ENCODE measurements at regions not wholly inside any gene's neighbourhood (a gene's known extent, or its start where the extent isn't known, plus 50 kb on each side); places are given as distances from the start of the nearest gene placed in this dataset.
A peak's percentile ranks its signal among the peaks of the same experiment; 100 is the strongest.

DNA sequence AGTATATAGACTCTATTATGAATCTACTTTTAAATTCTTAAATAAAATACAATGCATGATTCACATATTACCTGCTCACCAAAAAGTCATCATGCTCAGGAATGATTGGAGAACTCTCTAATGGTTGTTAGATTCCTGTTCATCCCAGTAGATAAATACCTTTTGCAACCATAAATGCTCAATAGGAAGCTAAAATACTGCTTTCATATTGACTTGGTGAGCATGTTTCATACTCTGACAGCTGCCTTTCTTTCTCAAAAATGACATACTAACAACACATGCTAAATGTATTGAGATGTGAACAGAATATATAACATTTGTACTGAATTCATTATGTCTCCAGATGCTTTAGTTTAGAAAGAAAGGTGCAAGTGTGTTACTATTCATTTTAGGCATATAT, 79.6 kb upstream of the SLCO6A1 start:
- TF ChIP-seq TEAD1 (CRISPR knock-in tag; IDR thresholded peaks at IDR 0.05) (no peak), TP53 (CRISPR knock-in tag; IDR thresholded peaks at IDR 0.05) (no peak), ATF6 (CRISPR knock-in tag; IDR thresholded peaks at IDR 0.05) (no peak)
- no peaks in the 10 kb centered on the region for H3K9me3 Mint-ChIP-seq
- no peak overlapping the region for H3K27ac Mint-ChIP-seq
- H3K4me1 Mint-ChIP-seq = no peaks in the 10 kb centered on the region
- no peaks in the 10 kb centered on the region for H3K36me3 Mint-ChIP-seq
- H3K27me3 Mint-ChIP-seq (ENCODE audit: low read depth) = no peaks in the 10 kb centered on the region
- H3K4me3 Mint-ChIP-seq = no peak overlapping the region
- no peak for DNase-seq (ENCODE audit: low spot score)
- ATAC-seq = no peak
- CTCF ChIA-PET = no interaction called here
- POLR2A ChIA-PET = no interaction called here

DNA sequence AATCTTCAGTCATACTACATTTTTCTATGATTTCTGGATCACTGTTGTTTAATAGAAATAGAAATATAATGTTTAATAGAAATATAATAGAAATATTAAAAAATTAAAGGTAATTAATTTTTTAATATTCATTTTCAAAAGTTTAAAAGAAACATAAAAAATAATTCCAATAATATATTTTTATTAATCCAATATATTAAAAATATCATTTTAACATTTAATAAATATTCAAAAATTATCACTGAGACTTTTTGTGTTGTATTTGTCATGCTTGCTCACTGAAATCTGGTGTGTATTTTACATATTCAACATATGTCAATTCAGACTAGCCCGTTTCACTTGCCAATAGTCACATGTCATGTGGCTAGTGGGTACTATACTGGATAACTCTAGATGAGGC, 80.6 kb upstream of the SLCO6A1 start:
- no peak for DNase-seq (ENCODE audit: low spot score)
- POLR2A ChIA-PET = no interaction called here
- H3K9me3 Mint-ChIP-seq = no peaks in the 10 kb centered on the region
- H3K27ac Mint-ChIP-seq = no peak overlapping the region
- CTCF ChIA-PET = no interaction called here
- peaks cover 5% of the 10 kb centered on the region for H3K4me1 Mint-ChIP-seq
- ATAC-seq = no peak
- no peaks in the 10 kb centered on the region for H3K36me3 Mint-ChIP-seq
- H3K4me3 Mint-ChIP-seq = no peak overlapping the region
- no peaks in the 10 kb centered on the region for H3K27me3 Mint-ChIP-seq (ENCODE audit: low read depth)
- peak; percentile 95 for TF ChIP-seq HMGA2 (CRISPR knock-in tag; IDR thresholded peaks at IDR 0.05)
- TF ChIP-seq PRDM15 (CRISPR knock-in tag; IDR thresholded peaks at IDR 0.05) = no peak

GRCh38 chr5:102581011-102581410, 82.2 kb upstream of the SLCO6A1 start:
- H3K36me3 Mint-ChIP-seq = no peaks in the 10 kb centered on the region
- no peak overlapping the region for H3K4me3 Mint-ChIP-seq
- H3K27me3 Mint-ChIP-seq (ENCODE audit: low read depth) = no peaks in the 10 kb centered on the region
- POLR2A ChIA-PET = no interaction called here
- no peaks in the 10 kb centered on the region for H3K9me3 Mint-ChIP-seq
- CTCF ChIA-PET = no interaction called here
- no peak for TF ChIP-seq CREB1 (CRISPR knock-in tag; IDR thresholded peaks at IDR 0.05)
- TF ChIP-seq JAZF1 (CRISPR knock-in tag; IDR thresholded peaks at IDR 0.05) = no peak
- TF ChIP-seq ZNF423 (CRISPR knock-in tag; IDR thresholded peaks at IDR 0.05) = no peak
- TF ChIP-seq ZNF512 (CRISPR knock-in tag; IDR thresholded peaks at IDR 0.05; ENCODE audit: borderline replicate concordance) = no peak
- no peak for TF ChIP-seq ZNF232 (CRISPR knock-in tag; IDR thresholded peaks at IDR 0.05)
- no peak overlapping the region; the same call in 1 of the 2 replicates for H3K27ac Mint-ChIP-seq
- no peak for ATAC-seq
- no peak for DNase-seq (ENCODE audit: low spot score)
- peaks cover 5% of the 10 kb centered on the region for H3K4me1 Mint-ChIP-seq

DNA sequence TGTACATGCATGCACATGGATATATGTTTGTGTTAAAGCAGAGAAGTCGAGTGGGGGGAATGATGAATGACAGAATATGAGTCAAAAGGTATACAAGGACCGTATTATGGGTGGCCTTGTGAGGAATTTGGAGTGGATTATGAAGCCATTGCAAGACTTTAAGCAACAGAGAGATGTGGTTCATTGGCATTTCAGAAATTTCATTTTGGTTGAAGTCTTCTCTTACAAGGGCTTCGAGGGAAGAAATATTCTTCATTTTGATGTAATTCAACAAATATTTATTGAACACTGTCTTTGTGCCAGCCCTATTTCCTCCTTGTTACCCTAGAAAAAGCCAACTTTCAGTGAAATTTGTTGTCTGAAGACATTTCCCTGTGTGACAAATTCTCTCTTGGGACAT, 83.9 kb upstream of the SLCO6A1 start:
- ChIA-PET POLR2A (no interaction called here), CTCF (interaction anchor here (0.7 to 1.4 kb wide), 2 partner anchors 211 to 642 kb away, joined by 3 to 5 read pairs; no protein-coding TSS in a partner anchor)
- TF ChIP-seq ZNF512 (CRISPR knock-in tag; IDR thresholded peaks at IDR 0.05; ENCODE audit: borderline replicate concordance) = no peak
- no peak for TF ChIP-seq SMAD4 (CRISPR knock-in tag; IDR thresholded peaks at IDR 0.05)
- no peak for TF ChIP-seq MXD4 (CRISPR knock-in tag; IDR thresholded peaks at IDR 0.05; ENCODE audit: borderline replicate concordance)
- TF ChIP-seq PRRX2 (CRISPR knock-in tag; IDR thresholded peaks at IDR 0.05) = no peak
- TF ChIP-seq TCF7 (CRISPR knock-in tag; IDR thresholded peaks at IDR 0.05; ENCODE audit: low read depth) = no peak
- no peak for TF ChIP-seq JUN (CRISPR knock-in tag; IDR thresholded peaks at IDR 0.05)
- TF ChIP-seq, protein P1, sequence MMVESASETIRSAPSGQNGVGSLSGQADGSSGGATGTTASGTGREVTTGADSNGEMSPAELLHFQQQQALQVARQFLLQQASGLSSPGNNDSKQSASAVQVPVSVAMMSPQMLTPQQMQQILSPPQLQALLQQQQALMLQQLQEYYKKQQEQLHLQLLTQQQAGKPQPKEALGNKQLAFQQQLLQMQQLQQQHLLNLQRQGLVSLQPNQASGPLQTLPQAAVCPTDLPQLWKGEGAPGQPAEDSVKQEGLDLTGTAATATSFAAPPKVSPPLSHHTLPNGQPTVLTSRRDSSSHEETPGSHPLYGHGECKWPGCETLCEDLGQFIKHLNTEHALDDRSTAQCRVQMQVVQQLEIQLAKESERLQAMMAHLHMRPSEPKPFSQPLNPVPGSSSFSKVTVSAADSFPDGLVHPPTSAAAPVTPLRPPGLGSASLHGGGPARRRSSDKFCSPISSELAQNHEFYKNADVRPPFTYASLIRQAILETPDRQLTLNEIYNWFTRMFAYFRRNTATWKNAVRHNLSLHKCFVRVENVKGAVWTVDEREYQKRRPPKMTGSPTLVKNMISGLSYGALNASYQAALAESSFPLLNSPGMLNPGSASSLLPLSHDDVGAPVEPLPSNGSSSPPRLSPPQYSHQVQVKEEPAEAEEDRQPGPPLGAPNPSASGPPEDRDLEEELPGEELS (CRISPR knock-in tag; IDR thresholded peaks at IDR 0.05) = no peak
- no peak for TF ChIP-seq TEAD4 (CRISPR knock-in tag; IDR thresholded peaks at IDR 0.05)
- TF ChIP-seq, protein P2, sequence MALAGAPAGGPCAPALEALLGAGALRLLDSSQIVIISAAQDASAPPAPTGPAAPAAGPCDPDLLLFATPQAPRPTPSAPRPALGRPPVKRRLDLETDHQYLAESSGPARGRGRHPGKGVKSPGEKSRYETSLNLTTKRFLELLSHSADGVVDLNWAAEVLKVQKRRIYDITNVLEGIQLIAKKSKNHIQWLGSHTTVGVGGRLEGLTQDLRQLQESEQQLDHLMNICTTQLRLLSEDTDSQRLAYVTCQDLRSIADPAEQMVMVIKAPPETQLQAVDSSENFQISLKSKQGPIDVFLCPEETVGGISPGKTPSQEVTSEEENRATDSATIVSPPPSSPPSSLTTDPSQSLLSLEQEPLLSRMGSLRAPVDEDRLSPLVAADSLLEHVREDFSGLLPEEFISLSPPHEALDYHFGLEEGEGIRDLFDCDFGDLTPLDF (CRISPR knock-in tag; IDR thresholded peaks at IDR 0.05) = no peak
- DNase-seq (ENCODE audit: low spot score) (no peak), ATAC-seq (no peak)
- Mint-ChIP-seq H3K4me1 (peaks cover 5% of the 10 kb centered on the region), H3K4me3 (no peak overlapping the region), H3K27ac (no peak overlapping the region), H3K36me3 (no peaks in the 10 kb centered on the region), H3K9me3 (no peaks in the 10 kb centered on the region), H3K27me3 (ENCODE audit: low read depth) (no peaks in the 10 kb centered on the region)

Data from WTC11 (cell line).